Mucosa of gallbladder (tissue), 1 donor: ENCODE measurements at regions not wholly inside any gene's neighbourhood (a gene's known extent, or its start where the extent isn't known, plus 50 kb on each side); places are given as distances from the start of the nearest gene placed in this dataset.

Experiments
- DNase-seq: peaks from one replicate; pipeline ENCODE4 v3.0.0-alpha.2; 2020; ENCODE audit warnings: low spot score
- donor health status: DM: no; HTN: no; CAD: no.

GRCh38 chr10:58885146-58885545, 291.3 kb upstream of the PHYHIPL start:
- no peak for DNase-seq

DNA sequence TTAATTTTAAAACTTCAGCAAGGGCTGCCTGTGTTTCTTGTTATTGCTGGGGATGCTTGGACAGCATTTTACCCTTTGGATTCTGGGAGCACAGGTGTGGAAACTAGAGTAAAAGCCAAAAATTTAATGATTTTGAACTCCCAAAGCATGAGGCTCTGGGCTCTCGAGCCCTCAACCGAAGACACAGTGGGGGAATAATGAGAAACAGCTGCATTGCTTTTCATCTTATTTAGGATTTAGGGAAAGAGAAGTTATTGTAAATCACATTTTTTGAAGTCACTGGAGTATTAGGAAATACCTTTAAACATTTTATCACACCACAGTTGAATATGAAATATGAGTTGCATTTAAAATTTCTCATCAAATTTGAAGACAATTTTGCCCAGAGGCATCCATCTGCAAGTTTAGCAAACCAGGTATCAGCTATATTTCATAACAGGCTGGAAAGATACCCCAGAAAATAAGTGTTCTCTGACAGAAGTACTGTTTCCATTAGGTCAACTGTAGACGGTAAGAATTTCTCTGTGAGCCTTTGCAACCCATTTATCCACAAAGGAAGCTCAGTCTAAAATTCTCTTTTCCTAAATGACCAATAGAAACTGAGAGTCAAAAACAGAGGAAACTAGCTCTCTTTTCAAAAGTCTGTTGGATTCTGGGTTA, 290.6 kb upstream of the PHYHIPL start:
- no peak for DNase-seq

DNA sequence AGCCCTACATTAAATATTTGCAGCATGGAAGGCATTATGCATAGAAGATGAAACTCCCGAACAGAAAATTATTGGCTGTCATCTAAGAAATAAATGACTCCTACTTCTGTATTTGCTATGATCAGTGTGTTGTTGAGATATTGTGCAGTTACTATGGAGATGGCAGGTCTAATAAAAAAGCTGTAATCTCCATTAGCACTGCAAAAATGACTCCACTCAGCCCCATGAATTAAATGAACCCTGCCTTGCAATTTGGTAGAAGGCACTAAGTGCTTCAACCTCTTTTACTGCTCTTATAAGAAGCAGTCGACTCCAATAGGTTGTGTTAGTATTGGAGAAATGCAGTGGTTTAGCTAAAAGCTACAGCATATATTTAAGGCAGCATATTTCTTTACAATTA, 290.0 kb upstream of the PHYHIPL start:
- no peak for DNase-seq

GRCh38 chr10:58887474-58887873, 289.0 kb upstream of the PHYHIPL start:
- no peak for DNase-seq

- DNase-seq = no peak
Observed at GRCh38 chr10:58888957-58889356, 287.5 kb upstream of the PHYHIPL start.

DNA sequence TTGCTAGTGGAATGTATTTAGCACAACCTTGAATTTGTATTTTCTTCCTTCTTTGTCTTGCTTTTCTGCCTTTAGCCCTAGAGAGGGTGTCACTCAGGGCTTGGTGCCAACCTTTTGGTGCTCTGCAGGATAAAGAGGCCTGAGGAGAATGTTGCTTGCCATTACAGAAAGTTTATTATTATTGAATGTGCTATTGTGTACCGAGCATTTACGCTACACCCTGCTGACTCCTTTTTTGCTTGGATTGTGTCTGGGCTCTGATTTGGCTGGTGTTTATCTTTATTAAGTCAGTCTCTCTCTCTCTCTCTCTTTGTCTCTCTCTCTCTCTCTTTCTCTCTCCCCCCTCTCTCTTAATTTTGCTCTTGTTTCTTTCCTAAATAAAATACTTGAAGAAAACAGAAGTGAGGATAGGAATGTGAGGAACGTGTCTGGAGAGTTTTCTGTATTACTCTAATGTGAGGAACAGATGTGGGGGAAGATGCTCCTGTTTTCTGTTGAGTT, 284.4 kb upstream of the PHYHIPL start:
- no peak for DNase-seq

DNA sequence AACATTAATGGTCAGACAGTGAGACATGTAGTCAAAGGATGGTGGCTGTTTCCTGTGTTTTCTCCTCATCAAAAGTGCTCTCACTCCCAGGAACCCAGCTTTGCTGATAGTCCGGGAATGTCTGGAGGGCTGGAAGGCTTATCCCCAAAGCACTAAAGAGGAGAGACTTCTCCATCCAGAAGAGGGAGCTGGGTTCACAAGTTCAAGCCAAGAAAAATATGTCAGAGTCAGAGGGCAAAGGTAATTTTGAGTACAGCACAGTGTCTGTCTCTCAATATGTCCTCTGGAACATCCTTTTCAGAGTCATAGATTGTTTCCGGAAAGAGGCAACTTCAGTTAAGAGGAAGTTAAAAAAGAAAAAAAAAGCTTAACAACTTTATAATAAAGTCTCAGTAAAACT, 281.5 kb upstream of the PHYHIPL start:
- no peak for DNase-seq

DNA sequence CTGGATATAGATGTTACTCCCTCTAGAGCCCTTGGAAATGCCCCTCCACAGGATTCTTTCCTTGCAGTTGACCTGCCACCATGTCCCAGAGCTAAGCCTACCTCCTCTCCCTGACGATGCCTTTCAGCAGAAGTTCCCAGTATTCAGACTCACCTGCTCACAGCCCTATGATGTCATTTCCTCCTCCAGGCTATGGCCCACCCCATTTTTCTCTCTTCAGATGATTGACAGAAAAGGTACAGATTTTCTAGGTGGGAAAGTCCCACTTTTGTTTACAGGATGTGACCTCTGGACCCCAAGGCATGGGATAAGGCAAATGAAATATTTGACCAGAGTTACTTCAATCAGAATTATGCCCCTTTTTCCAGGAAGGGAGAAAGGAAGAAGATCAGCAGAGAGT, 280.2 kb upstream of the PHYHIPL start:
- DNase-seq = no peak

DNA sequence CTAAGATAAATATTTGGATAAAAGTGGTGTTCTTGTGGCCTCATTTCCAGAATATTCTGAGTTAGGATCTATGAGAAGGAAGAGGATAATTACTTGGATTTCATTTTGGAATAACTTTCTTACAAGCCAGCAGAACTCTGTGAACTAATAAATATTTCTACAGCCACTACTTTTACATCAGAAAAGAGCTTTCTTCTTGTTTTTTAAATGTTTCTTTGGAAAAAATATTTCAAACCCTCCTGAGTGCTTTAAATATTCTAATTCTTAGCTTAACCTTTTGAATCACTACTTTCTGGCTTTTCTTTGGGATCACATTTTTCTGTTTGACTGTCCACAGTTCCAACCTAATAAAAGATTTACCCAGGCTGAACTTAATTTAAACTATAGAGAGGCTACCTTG, 279.2 kb upstream of the PHYHIPL start:
- DNase-seq = no peak

- no peak for DNase-seq
Observed at GRCh38 chr10:58897708-58898107, 278.7 kb upstream of the PHYHIPL start.

DNA sequence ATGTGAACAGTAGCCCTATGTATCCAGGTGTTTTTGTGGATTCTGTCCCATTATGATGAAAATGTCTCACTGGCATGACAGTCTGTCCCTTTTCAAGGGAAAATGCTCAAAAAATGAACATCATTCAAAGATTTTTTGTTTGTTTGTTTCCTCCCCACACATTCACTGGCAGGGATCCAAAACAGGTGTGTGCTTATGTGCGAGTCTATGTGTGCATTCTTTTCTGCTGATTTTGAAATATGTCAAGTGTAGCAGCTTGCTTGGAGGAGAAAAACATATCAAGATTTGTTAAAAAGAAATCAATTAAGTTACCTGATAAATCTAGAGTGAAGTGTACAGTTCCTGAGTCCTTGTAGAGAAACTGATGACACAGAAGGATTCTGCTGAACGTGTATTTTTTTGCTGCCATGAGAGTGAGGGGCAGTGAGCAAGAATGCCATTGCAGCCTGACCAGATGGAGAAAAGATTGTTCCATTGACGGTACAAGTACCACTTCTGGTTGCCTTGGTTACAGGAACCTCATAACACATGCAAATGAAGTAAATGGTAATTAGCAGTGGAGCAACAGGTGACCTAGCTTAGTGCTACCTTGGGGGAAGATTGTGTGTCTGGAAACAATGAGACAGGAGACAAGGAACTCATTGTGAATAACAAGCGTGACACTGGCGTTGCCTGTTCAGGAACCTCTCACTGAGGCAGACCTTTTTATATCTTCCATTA, 277.4 kb upstream of the PHYHIPL start:
- DNase-seq = no peak

GRCh38 chr10:58901092-58901646, 275.3 kb upstream of the PHYHIPL start:
- no peak for DNase-seq

DNA sequence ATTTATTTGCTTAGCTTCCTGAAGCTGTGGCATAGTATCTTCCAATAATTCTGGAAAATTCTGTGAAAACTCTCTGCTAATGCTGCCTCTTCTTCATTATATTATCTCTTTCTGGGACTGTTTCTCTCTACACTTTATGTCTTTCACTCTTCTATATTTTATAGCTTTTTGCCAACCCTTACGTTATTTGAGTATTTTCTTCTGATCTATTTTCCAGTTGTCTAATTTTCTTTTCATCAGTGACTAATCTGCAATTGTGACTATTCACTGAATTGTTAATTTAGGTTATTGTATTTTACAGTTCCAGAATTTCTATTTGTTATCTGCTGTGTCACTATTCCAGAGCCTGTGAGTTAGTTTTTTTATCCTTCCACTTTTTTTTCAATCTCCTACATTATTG, 273.4 kb upstream of the PHYHIPL start:
- DNase-seq = no peak

- DNase-seq = no peak
Observed at GRCh38 chr10:58909881-58910280, 266.6 kb upstream of the PHYHIPL start.

DNA sequence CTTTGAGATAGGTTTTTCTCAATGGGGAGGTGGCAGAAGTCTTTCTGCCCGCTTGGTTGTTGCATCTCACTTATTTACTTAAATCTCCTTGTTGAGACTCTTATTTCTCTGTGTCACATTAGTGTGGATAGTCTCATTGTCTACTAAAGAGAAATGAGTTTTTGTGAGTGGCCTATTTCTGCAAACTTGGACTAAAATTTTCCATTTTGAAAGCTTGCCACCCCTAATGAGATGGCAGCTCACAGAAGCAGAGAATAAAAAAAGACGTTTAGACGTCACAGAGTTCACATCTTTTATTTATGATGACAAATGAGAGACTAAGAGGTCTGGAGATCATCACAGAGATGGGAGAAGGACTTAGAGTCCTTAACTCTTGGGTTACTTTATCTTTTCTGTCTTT, 262.7 kb upstream of the PHYHIPL start:
- DNase-seq = no peak

GRCh38 chr10:58918887-58919286, 257.6 kb upstream of the PHYHIPL start:
- no peak for DNase-seq

- DNase-seq = no peak
Observed at GRCh38 chr10:58919927-58920654, 256.4 kb upstream of the PHYHIPL start.

DNA sequence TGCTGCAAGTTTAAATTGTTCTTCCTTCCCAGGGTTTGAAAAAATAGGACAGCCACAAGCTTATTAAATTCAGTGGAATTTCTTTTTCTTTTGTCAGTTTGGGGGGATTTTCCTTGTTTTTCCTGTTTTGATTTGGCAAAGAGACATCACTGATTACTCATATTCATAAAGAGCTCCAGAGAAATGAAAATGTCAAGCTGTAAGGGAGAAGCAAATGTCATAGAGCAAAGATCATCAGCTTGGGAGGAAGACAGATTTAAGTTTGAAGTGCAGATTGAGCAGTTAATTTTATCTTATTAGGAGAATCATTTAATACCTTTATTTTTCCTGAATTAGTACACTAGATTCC, 255.8 kb upstream of the PHYHIPL start:
- DNase-seq = no peak

- no peak for DNase-seq
Observed at GRCh38 chr10:58921421-58921855, 255.0 kb upstream of the PHYHIPL start.

DNA sequence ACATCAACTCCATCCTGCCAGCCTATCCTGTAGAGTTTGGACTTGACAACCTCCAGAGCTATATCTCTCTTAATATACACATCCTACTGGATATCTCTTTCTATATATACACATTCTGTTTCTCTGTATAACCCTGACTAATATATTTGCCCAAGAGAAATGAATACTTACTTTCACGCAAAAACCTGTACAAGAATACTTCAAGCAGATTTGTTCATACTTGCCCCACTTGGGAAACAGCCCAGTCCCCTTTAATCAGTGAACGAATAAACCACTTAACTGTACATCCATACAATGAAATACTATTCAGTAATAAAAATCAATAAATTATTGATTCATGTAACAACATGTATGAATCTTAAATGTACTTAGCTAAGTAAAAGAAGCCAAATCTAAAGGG, 251.1 kb upstream of the PHYHIPL start:
- DNase-seq = no peak

DNA sequence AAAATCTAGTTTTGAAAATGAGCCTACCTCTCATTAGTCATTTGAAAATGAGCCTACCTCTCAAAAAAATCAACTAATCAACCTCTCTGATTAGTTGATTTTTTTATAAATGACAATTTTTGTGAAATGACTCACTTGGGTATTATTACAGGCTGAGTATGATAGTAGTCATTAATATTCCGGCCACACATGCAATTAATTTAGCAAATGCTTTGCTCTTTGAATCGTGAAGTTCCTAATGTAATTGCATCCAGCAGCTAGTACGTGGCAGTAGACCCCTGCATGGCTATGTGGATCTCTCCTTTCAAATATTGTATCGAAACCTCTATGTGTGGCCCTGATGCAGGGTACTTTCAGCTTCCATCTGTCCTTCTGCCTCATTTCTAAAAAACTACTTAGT, 245.9 kb upstream of the PHYHIPL start:
- DNase-seq = no peak

GRCh38 chr10:58932126-58932525, 244.3 kb upstream of the PHYHIPL start:
- DNase-seq = no peak
